ENCODE measurements at regions not wholly inside any gene's neighbourhood (a gene's known extent, or its start where the extent isn't known, plus 50 kb on each side); places are given as distances from the start of the nearest gene placed in this dataset.

GRCh38 chrX:109842611-109843010 lies 109.6 kb upstream of the ACSL4 start:
- DNase-seq (ENCODE audit: low read depth in 2 of 2), result no peak

- no peak for DNase-seq (ENCODE audit: low read depth in 2 of 2)
These were observed 111.1 kb upstream of the ACSL4 start for GRCh38 chrX:109843963-109844751.

- no peak for DNase-seq (ENCODE audit: low read depth in 2 of 2)
These were observed 111.9 kb upstream of the ACSL4 start for GRCh38 chrX:109844986-109845385.

GRCh38 chrX:109845996-109846395 lies 112.9 kb upstream of the ACSL4 start:
- no peak for DNase-seq (ENCODE audit: low read depth in 2 of 2)

GRCh38 chrX:109847257-109848187 lies 114.5 kb upstream of the ACSL4 start:
- DNase-seq (ENCODE audit: low read depth in 2 of 2), result no peak

GRCh38 chrX:109848461-109849050 lies 115.5 kb upstream of the ACSL4 start:
- no peak for DNase-seq (ENCODE audit: low read depth in 2 of 2)

GRCh38 chrX:109854096-109854495 lies 121.0 kb upstream of the ACSL4 start:
- DNase-seq (ENCODE audit: low read depth in 2 of 2), result no peak

- DNase-seq (ENCODE audit: low read depth in 2 of 2), result no peak
These were observed 122.4 kb upstream of the ACSL4 start for GRCh38 chrX:109855501-109855900.

GRCh38 chrX:109856974-109857373 lies 123.9 kb upstream of the ACSL4 start:
- no peak for DNase-seq (ENCODE audit: low read depth in 2 of 2)

- DNase-seq (ENCODE audit: low read depth in 2 of 2), result no peak
These were observed 124.6 kb upstream of the ACSL4 start for GRCh38 chrX:109857584-109858228.

GRCh38 chrX:109858602-109859341 lies 125.7 kb upstream of the ACSL4 start:
- DNase-seq (ENCODE audit: low read depth in 2 of 2), result no peak

GRCh38 chrX:109859651-109860050 lies 126.6 kb upstream of the ACSL4 start:
- no peak for DNase-seq (ENCODE audit: low read depth in 2 of 2)

- no peak for DNase-seq (ENCODE audit: low read depth in 2 of 2)
These were observed 129.4 kb upstream of the ACSL4 start for GRCh38 chrX:109862433-109862832.

- DNase-seq (ENCODE audit: low read depth in 2 of 2), result no peak
These were observed 130.8 kb upstream of the ACSL4 start for GRCh38 chrX:109863811-109864210.

- no peak for DNase-seq (ENCODE audit: low read depth in 2 of 2)
These were observed 131.6 kb upstream of the TMEM164 start for GRCh38 chrX:109871121-109871888.

GRCh38 chrX:109872021-109872732 lies 130.7 kb upstream of the TMEM164 start:
- no peak for DNase-seq (ENCODE audit: low read depth in 2 of 2)

- DNase-seq (ENCODE audit: low read depth in 2 of 2), result no peak
These were observed 129.3 kb upstream of the TMEM164 start for GRCh38 chrX:109873574-109873973.

- no peak for DNase-seq (ENCODE audit: low read depth in 2 of 2)
These were observed 128.9 kb upstream of the TMEM164 start for GRCh38 chrX:109873983-109874382.

- DNase-seq (ENCODE audit: low read depth in 2 of 2), result no peak
These were observed 128.4 kb upstream of the TMEM164 start for GRCh38 chrX:109874548-109874947.

- DNase-seq (ENCODE audit: low read depth in 2 of 2), result no peak
These were observed 127.1 kb upstream of the TMEM164 start for GRCh38 chrX:109875831-109876230.
